ENCODE measurements at regions not wholly inside any gene's neighbourhood (a gene's known extent, or its start where the extent isn't known, plus 50 kb on each side); places are given as distances from the start of the nearest gene placed in this dataset.
"Not testable (repeated sequence)": the region's sequence is repeated elsewhere in the genome, so short reads cannot be mapped to it uniquely, and the experiment has no call there.

DNA sequence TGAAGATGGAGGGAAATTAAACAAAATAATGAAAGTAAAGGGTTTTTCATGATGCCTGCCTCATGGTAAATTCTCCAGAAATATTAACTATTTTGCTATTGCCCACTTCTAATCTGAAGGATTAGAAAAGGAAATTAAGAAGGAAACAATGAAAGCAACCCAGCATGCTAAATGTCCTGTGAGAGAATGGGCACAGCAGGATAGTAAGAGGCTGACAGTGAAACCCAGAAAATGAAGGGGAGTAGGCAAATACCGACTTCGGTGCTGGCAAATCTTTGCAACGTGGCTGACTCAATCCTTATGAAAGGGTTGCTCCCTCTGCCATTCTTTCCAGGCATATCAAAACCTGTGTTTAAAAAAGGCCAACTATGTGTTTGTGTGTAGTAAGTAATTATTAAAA is 147.5 kb upstream of the SYNPR start:
- Histone ChIP-seq H3K79me2 (ENCODE audit: low read depth) (no peaks in the 10 kb centered on the region), H3K9ac (no peak overlapping the region), H3K4me3 (peak overlapping the region; percentile 23), H4K20me1 (ENCODE audit: low read depth) (no peaks in the 10 kb centered on the region), H3K27me3 (no peaks in the 10 kb centered on the region), H3K4me1 (peaks cover 55% of the 10 kb centered on the region), H3K36me3 (no peaks in the 10 kb centered on the region), H3F3A (ENCODE audit: low read depth) (peaks cover 36% of the 10 kb centered on the region), H3K9me3 (ENCODE audit: low read depth) (no peaks in the 10 kb centered on the region), H3K27ac (no peak overlapping the region), H2AFZ (replicated peaks) (no peak overlapping the region), H3K4me2 (peak overlapping the region; percentile 66)
- H3K4me3 Mint-ChIP-seq, result no peak overlapping the region
- H3K4me1 Mint-ChIP-seq, result peaks cover 30% of the 10 kb centered on the region
- H3K36me3 Mint-ChIP-seq, result no peaks in the 10 kb centered on the region
- peak overlapping the region; percentile 11 for H3K27ac Mint-ChIP-seq
- no peaks in the 10 kb centered on the region for H3K9me3 Mint-ChIP-seq
- H3K27me3 Mint-ChIP-seq (ENCODE audit: insufficient read depth, low read depth), result peaks cover 4% of the 10 kb centered on the region
- TF ChIP-seq EZH2phosphoT487 (IDR thresholded peaks at IDR 0.05) (no peak), EZH2 (IDR thresholded peaks at IDR 0.05) (no peak)
- TF ChIP-seq, protein P1, sequence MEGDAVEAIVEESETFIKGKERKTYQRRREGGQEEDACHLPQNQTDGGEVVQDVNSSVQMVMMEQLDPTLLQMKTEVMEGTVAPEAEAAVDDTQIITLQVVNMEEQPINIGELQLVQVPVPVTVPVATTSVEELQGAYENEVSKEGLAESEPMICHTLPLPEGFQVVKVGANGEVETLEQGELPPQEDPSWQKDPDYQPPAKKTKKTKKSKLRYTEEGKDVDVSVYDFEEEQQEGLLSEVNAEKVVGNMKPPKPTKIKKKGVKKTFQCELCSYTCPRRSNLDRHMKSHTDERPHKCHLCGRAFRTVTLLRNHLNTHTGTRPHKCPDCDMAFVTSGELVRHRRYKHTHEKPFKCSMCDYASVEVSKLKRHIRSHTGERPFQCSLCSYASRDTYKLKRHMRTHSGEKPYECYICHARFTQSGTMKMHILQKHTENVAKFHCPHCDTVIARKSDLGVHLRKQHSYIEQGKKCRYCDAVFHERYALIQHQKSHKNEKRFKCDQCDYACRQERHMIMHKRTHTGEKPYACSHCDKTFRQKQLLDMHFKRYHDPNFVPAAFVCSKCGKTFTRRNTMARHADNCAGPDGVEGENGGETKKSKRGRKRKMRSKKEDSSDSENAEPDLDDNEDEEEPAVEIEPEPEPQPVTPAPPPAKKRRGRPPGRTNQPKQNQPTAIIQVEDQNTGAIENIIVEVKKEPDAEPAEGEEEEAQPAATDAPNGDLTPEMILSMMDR (IDR thresholded peaks at IDR 0.05), result no peak
- DNase-seq (ENCODE audit: low spot score), result peak; percentile 60

DNA sequence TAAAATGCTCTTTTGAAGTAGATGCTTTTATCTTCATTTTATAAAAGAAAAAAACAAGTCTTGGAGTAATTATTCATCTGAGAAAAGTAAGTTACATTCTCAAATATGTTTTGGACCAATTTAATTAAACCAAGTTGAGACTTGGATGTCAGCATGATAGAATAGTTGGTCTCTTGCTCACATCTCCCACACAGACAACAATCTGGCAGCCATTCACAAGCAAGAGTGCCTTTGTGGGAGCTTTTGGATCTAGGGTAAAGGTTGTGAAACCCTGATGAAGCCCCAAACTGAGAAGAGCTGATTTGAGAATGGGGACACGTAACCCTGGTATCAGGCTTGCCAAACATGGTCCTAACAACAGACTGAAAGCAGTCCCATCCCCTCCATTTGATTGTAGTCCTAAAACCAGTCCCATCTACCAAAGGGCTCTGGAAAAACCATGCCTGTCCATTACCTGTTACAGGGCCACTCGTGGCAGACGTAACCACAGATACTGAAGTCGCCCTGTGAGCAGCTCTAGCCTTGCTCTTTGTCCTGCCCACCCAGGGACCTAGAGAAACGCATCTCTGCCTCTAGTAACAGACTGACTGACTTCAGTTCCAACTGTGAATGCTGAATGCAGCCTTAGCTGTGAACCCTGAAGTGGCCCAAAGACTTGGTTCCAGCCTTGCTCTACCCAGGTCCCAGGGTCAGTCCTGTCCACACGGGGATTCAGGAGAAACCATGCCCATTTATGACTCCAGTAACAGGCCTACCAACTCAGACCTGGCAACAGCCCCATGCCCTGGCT is 145.5 kb upstream of the SYNPR start:
- no peak overlapping the region for H3K4me3 ChIP-seq
- Mint-ChIP-seq H3K27ac (no peak overlapping the region), H3K9me3 (peaks cover 6% of the 10 kb centered on the region), H3K4me3 (no peak overlapping the region), H3K27me3 (ENCODE audit: insufficient read depth, low read depth) (peaks cover 4% of the 10 kb centered on the region), H3K4me1 (peaks cover 37% of the 10 kb centered on the region), H3K36me3 (peaks cover 5% of the 10 kb centered on the region)
- DNase-seq (ENCODE audit: low spot score), result no peak
- H2AFZ ChIP-seq (replicated peaks), result peak overlapping the region; percentile 68
- no peaks in the 10 kb centered on the region for H3K27me3 ChIP-seq
- H3K4me1 ChIP-seq, result peaks cover 62% of the 10 kb centered on the region
- H3K36me3 ChIP-seq, result no peaks in the 10 kb centered on the region
- H3F3A ChIP-seq (ENCODE audit: low read depth), result peaks cover 44% of the 10 kb centered on the region
- no peaks in the 10 kb centered on the region for H3K79me2 ChIP-seq (ENCODE audit: low read depth)
- no peak overlapping the region for H3K4me2 ChIP-seq
- H3K9ac ChIP-seq, result no peak overlapping the region
- H4K20me1 ChIP-seq (ENCODE audit: low read depth), result no peaks in the 10 kb centered on the region
- no peak overlapping the region for H3K27ac ChIP-seq
- no peaks in the 10 kb centered on the region for H3K9me3 ChIP-seq (ENCODE audit: low read depth)
- TF ChIP-seq EZH2phosphoT487 (IDR thresholded peaks at IDR 0.05), result no peak
- TF ChIP-seq, protein P1 (IDR thresholded peaks at IDR 0.05), result no peak
- TF ChIP-seq EZH2 (IDR thresholded peaks at IDR 0.05), result no peak

DNA sequence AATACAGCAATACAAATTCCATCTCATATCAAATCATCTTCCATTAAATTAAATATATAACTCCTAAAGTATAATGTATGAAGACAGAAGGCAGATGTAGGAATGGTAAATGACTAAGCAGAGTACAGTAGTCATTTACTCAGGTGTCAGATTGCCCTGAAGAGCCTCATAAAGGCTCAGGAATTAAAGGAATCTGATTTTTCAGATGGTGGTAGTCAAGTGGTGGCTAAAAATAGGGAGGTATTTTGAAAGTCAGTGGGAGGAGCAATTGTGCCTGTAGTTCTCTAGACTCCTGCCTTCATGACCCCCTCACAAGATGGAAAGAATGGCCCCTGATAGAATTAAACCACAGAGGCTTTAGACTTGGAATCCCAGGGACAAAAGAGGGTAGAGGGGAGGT is 142.7 kb upstream of the SYNPR start:
- Histone ChIP-seq H3K27ac (peak overlapping the region; percentile 88), H3K4me2 (peak overlapping the region; percentile 71), H3K79me2 (ENCODE audit: low read depth) (no peaks in the 10 kb centered on the region), H4K20me1 (ENCODE audit: low read depth) (no peaks in the 10 kb centered on the region), H3K36me3 (no peaks in the 10 kb centered on the region), H3K27me3 (no peaks in the 10 kb centered on the region), H3K4me3 (peak overlapping the region; percentile 11), H3K9me3 (ENCODE audit: low read depth) (no peaks in the 10 kb centered on the region), H3F3A (ENCODE audit: low read depth) (peaks cover 40% of the 10 kb centered on the region), H3K4me1 (peaks cover 48% of the 10 kb centered on the region), H2AFZ (replicated peaks) (no peak overlapping the region), H3K9ac (no peak overlapping the region)
- Mint-ChIP-seq H3K9me3 (peaks cover 6% of the 10 kb centered on the region), H3K27me3 (ENCODE audit: insufficient read depth, low read depth) (no peaks in the 10 kb centered on the region), H3K36me3 (peaks cover 5% of the 10 kb centered on the region), H3K4me1 (peaks cover 32% of the 10 kb centered on the region), H3K27ac (peak overlapping the region; percentile 93), H3K4me3 (no peak overlapping the region)
- peak; percentile 76 for DNase-seq (ENCODE audit: low spot score)
- TF ChIP-seq EZH2phosphoT487 (IDR thresholded peaks at IDR 0.05) (no peak), EZH2 (IDR thresholded peaks at IDR 0.05) (no peak)
- TF ChIP-seq, protein P1 (IDR thresholded peaks at IDR 0.05), result no peak

DNA sequence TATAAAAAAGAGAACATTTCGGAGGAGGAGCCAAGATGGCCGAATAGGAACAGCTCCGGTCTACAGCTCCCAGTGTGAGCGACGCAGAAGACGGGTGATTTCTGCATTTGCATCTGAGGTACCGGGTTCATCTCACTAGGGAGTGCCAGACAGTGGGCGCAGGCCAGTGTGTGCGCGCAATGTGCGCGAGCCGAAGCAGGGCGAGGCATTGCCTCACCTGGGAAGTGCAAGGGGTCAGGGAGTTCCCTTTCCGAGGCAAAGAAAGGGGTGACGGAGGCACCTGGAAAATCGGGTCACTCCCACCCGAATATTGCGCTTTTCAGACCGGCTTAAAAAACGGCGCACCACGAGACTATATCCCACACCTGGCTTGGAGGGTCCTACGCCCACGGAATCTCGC is 141.9 kb upstream of the SYNPR start:
- Mint-ChIP-seq H3K4me1 (peaks cover 23% of the 10 kb centered on the region), H3K4me3 (peak overlapping the region; percentile 41), H3K27ac (peak overlapping the region; percentile 93)
- not testable (repeated sequence) for H3K27me3 ChIP-seq; H3K9me3 Mint-ChIP-seq; H3K36me3 ChIP-seq; H3K9ac ChIP-seq; H3K79me2 ChIP-seq (ENCODE audit: low read depth); H4K20me1 ChIP-seq (ENCODE audit: low read depth); H3K36me3 Mint-ChIP-seq; DNase-seq (ENCODE audit: low spot score); H3K27me3 Mint-ChIP-seq (ENCODE audit: insufficient read depth, low read depth); H2AFZ ChIP-seq (replicated peaks); H3K9me3 ChIP-seq (ENCODE audit: low read depth)
- Histone ChIP-seq H3K4me1 (peaks cover 41% of the 10 kb centered on the region), H3K27ac (peak overlapping the region; percentile 88), H3K4me3 (peak overlapping the region; percentile 30), H3F3A (ENCODE audit: low read depth) (peaks cover 31% of the 10 kb centered on the region), H3K4me2 (peak overlapping the region; percentile 71)

All from neural progenitor cell (in vitro differentiated cells).